ENCODE measurements at regions not wholly inside any gene's neighbourhood (a gene's known extent, or its start where the extent isn't known, plus 50 kb on each side); places are given as distances from the start of the nearest gene placed in this dataset.

GRCh38 chr4:108272986-108273385 lies 104.3 kb upstream of the LEF1 start:
- no peak overlapping the region for H3K27ac ChIP-seq
- no peak for TF ChIP-seq CTCF (conservative IDR thresholded peaks at IDR 0.05)

GRCh38 chr4:108272561-108272960 lies 103.8 kb upstream of the LEF1 start:
- no peak for TF ChIP-seq CTCF (conservative IDR thresholded peaks at IDR 0.05)
- 0 out of 2 replicates have a peak overlapping the region, but pooled peaks have one; percentile 7 for H3K27ac ChIP-seq

- 0 out of 2 replicates have a peak overlapping the region, but pooled peaks have one; percentile 7 for H3K27ac ChIP-seq
- TF ChIP-seq CTCF (conservative IDR thresholded peaks at IDR 0.05), result no peak
Observed at GRCh38 chr4:108272046-108272445, 103.3 kb upstream of the LEF1 start.

GRCh38 chr4:108270466-108271450 lies 102.0 kb upstream of the LEF1 start:
- no peak overlapping the region for H3K27ac ChIP-seq
- no peak for TF ChIP-seq CTCF (conservative IDR thresholded peaks at IDR 0.05)

GRCh38 chr4:108264693-108265092 lies 96.0 kb upstream of the LEF1 start:
- peak overlapping the region; percentile 33; the same call in 1 of the 2 replicates for H3K27ac ChIP-seq
- no peak for TF ChIP-seq CTCF (conservative IDR thresholded peaks at IDR 0.05)

GRCh38 chr4:108263057-108263456 lies 94.3 kb upstream of the LEF1 start:
- TF ChIP-seq CTCF (conservative IDR thresholded peaks at IDR 0.05), result no peak
- H3K27ac ChIP-seq, result no peak overlapping the region

GRCh38 chr4:108261026-108261425 lies 92.3 kb upstream of the LEF1 start:
- no peak overlapping the region for H3K27ac ChIP-seq
- no peak for TF ChIP-seq CTCF (conservative IDR thresholded peaks at IDR 0.05)
